ENCODE measurements at regions not wholly inside any gene's neighbourhood (a gene's known extent, or its start where the extent isn't known, plus 50 kb on each side); places are given as distances from the start of the nearest gene placed in this dataset.

DNA sequence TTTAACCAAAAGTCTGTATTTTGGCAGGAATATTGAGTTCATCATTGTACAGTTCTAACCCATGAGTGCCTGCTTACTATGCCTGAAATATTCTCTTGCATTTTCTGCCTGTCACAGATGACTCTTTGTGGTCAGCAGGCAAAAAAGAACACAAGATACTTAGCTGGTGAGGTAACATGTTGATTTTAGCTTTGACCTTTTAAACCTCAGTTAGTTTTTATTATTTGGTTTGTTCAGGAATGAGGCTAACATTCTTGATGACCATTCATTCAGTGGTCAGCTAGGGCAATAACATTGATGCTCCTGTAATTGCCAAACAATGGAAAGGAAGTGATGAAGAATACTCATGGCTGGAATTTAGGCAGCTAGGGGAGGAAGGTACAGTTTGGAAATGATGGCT is 491.2 kb downstream of the PIK3C3 start:
- intact Hi-C loops (cut with micrococcal nuclease) (no loop called here), dilution Hi-C loops (cut with MboI; ENCODE audit: extremely low pct_ligation_motif_present, low sequenced_read_pairs) (no loop called here)
- Histone ChIP-seq H3K9ac (replicated peaks; ENCODE audit: extremely low read depth, insufficient read depth, low read length) (no peak overlapping the region), H4K20me1 (replicated peaks; ENCODE audit: control insufficient read depth, extremely low read depth, insufficient read depth, low read length) (no peaks in the 10 kb centered on the region), H3K9me1 (replicated peaks; ENCODE audit: control insufficient read depth, extremely low read depth, insufficient read depth, low read length) (no peaks in the 10 kb centered on the region), H3K4me3 (replicated peaks in 1 of 3; ENCODE audit: insufficient read depth in 1 of 3, low read depth in 1 of 3, low read length in 3 of 3) (no peak overlapping the region), H3K79me2 (ENCODE audit: control insufficient read depth, insufficient read depth, low read length) (no peaks in the 10 kb centered on the region), H3K4me2 (ENCODE audit: insufficient read depth, low read length) (no peak overlapping the region), H3K4me1 (ENCODE audit: control insufficient read depth, extremely low read depth, insufficient read depth, low read length) (no peaks in the 10 kb centered on the region), H2AFZ (ENCODE audit: low read depth, low read length) (no peak overlapping the region), H3K36me3 (ENCODE audit: control insufficient read depth in 2 of 2, extremely low read depth in 1 of 2, insufficient read depth in 2 of 2, low read length in 2 of 2) (no peaks in the 10 kb centered on the region), H3K27ac (ENCODE audit: insufficient read depth, low read depth, low read length) (peak overlapping the region; percentile 18), H3K9me3 (replicated peaks; ENCODE audit: control insufficient read depth, insufficient read depth, low read length) (peaks cover 1% of the 10 kb centered on the region), H3K27me3 (ENCODE audit: control insufficient read depth in 2 of 2, insufficient read depth in 2 of 2, low read length in 2 of 2) (no peaks in the 10 kb centered on the region)
- DNase-seq (ENCODE audit: low read depth, low spot score) (peak; percentile 2), FAIRE-seq (no peak)
- TF ChIP-seq, protein P1, sequence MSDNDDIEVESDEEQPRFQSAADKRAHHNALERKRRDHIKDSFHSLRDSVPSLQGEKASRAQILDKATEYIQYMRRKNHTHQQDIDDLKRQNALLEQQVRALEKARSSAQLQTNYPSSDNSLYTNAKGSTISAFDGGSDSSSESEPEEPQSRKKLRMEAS (IDR thresholded peaks at IDR 0.05; ENCODE audit: insufficient read depth, insufficient read length), result no peak
- TF ChIP-seq, protein P2, sequence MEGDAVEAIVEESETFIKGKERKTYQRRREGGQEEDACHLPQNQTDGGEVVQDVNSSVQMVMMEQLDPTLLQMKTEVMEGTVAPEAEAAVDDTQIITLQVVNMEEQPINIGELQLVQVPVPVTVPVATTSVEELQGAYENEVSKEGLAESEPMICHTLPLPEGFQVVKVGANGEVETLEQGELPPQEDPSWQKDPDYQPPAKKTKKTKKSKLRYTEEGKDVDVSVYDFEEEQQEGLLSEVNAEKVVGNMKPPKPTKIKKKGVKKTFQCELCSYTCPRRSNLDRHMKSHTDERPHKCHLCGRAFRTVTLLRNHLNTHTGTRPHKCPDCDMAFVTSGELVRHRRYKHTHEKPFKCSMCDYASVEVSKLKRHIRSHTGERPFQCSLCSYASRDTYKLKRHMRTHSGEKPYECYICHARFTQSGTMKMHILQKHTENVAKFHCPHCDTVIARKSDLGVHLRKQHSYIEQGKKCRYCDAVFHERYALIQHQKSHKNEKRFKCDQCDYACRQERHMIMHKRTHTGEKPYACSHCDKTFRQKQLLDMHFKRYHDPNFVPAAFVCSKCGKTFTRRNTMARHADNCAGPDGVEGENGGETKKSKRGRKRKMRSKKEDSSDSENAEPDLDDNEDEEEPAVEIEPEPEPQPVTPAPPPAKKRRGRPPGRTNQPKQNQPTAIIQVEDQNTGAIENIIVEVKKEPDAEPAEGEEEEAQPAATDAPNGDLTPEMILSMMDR (IDR thresholded peaks at IDR 0.05; ENCODE audit: extremely low read depth in 1 of 2, insufficient read depth in 1 of 2, low read depth in 1 of 2, low read length in 2 of 2), result no peak
- TF ChIP-seq MYC (IDR thresholded peaks at IDR 0.05; ENCODE audit: low read depth, low read length) (no peak), JUN (IDR thresholded peaks at IDR 0.05; ENCODE audit: borderline replicate concordance, insufficient read depth, insufficient read length, low read depth) (peak; percentile 22), GATA2 (IDR thresholded peaks at IDR 0.05; ENCODE audit: insufficient read depth, insufficient read length, low read depth, low read length) (no peak), FOS (IDR thresholded peaks at IDR 0.05; ENCODE audit: borderline replicate concordance, insufficient read depth, low read length) (no peak), POLR2A (IDR thresholded peaks at IDR 0.05; ENCODE audit: low read depth, low read length) (no peak)
- CTCF ChIA-PET, result no interaction called here
- POLR2A ChIA-PET, result no interaction called here
- no TSS peak for BruUV-seq (replicated peaks)

- Histone ChIP-seq H3K9me3 (replicated peaks; ENCODE audit: control insufficient read depth, insufficient read depth, low read length) (peaks cover 1% of the 10 kb centered on the region), H3K4me1 (ENCODE audit: control insufficient read depth, extremely low read depth, insufficient read depth, low read length) (no peaks in the 10 kb centered on the region), H3K9ac (replicated peaks; ENCODE audit: extremely low read depth, insufficient read depth, low read length) (no peak overlapping the region), H3K9me1 (replicated peaks; ENCODE audit: control insufficient read depth, extremely low read depth, insufficient read depth, low read length) (no peaks in the 10 kb centered on the region), H3K4me3 (replicated peaks in 1 of 3; ENCODE audit: insufficient read depth in 1 of 3, low read depth in 1 of 3, low read length in 3 of 3) (no peak overlapping the region), H4K20me1 (replicated peaks; ENCODE audit: control insufficient read depth, extremely low read depth, insufficient read depth, low read length) (no peaks in the 10 kb centered on the region), H3K36me3 (ENCODE audit: control insufficient read depth in 2 of 2, extremely low read depth in 1 of 2, insufficient read depth in 2 of 2, low read length in 2 of 2) (no peaks in the 10 kb centered on the region), H2AFZ (ENCODE audit: low read depth, low read length) (no peak overlapping the region), H3K4me2 (ENCODE audit: insufficient read depth, low read length) (no peak overlapping the region), H3K79me2 (ENCODE audit: control insufficient read depth, insufficient read depth, low read length) (no peaks in the 10 kb centered on the region), H3K27me3 (ENCODE audit: control insufficient read depth in 2 of 2, insufficient read depth in 2 of 2, low read length in 2 of 2) (no peaks in the 10 kb centered on the region), H3K27ac (ENCODE audit: insufficient read depth, low read depth, low read length) (no peak overlapping the region)
- dilution Hi-C loops (cut with MboI; ENCODE audit: extremely low pct_ligation_motif_present, low sequenced_read_pairs), result no loop called here
- TF ChIP-seq JUN (IDR thresholded peaks at IDR 0.05; ENCODE audit: borderline replicate concordance, insufficient read depth, insufficient read length, low read depth), result no peak
- TF ChIP-seq, protein P2 (IDR thresholded peaks at IDR 0.05; ENCODE audit: extremely low read depth in 1 of 2, insufficient read depth in 1 of 2, low read depth in 1 of 2, low read length in 2 of 2), result no peak
- TF ChIP-seq MYC (IDR thresholded peaks at IDR 0.05; ENCODE audit: low read depth, low read length), result no peak
- no peak for TF ChIP-seq POLR2A (IDR thresholded peaks at IDR 0.05; ENCODE audit: low read depth, low read length)
- TF ChIP-seq, protein P1 (IDR thresholded peaks at IDR 0.05; ENCODE audit: insufficient read depth, insufficient read length), result no peak
- no peak for TF ChIP-seq FOS (IDR thresholded peaks at IDR 0.05; ENCODE audit: borderline replicate concordance, insufficient read depth, low read length)
- no peak for TF ChIP-seq EZH2 (IDR thresholded peaks at IDR 0.05; ENCODE audit: borderline replicate concordance, low read depth, low read length, severe bottlenecking)
- TF ChIP-seq POLR2AphosphoS5 (IDR thresholded peaks at IDR 0.05; ENCODE audit: insufficient read depth, low read depth, low read length), result no peak
- TF ChIP-seq GATA2 (IDR thresholded peaks at IDR 0.05; ENCODE audit: insufficient read depth, insufficient read length, low read depth, low read length), result no peak
- ChIA-PET CTCF (no interaction called here), POLR2A (no interaction called here)
- intact Hi-C loops (cut with micrococcal nuclease), result no loop called here
- DNase-seq (ENCODE audit: low read depth, low spot score), result no peak
- BruUV-seq (replicated peaks), result no TSS peak
- no peak for FAIRE-seq
Measured at GRCh38 chr18:42447688-42448087, 492.7 kb downstream of the PIK3C3 start.

Data from endothelial cell of umbilical vein (primary cell).